NCI-H1417 (cell line): ENCODE measurements at regions not wholly inside any gene's neighbourhood (a gene's known extent, or its start where the extent isn't known, plus 50 kb on each side); places are given as distances from the start of the nearest gene placed in this dataset.

ENCODE experiments used
- DNase-seq, 3 experiments: peaks; one replicate each; lab custom pipeline; 2025; lab: John Stamatoyannopoulos, UW

DNA sequence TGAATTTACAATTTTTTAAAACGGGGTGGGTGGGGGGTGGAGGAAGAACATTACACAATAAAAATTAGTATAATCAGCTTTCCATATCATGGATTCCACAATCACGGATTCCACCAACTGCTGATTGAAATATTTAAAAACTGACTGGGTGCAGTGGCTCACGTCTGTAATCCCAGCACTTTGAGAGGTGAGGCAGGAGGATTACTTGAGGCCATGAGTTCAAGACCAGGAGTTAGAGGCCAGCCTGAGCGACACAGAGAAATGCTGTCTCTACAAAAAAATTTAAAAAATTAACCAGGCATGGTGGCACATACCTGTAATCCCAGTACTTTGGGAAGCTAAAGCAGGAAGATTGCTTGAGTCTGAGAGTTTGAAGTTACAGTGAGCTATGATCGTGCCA, 254.7 kb downstream of the ATG4C start:
- no peak for DNase-seq

- peak in 2 of 3 experiments; percentile 55 to 78 for DNase-seq
Observed at GRCh38 chr1:63041660-63042059, 257.7 kb downstream of the ATG4C start.

DNA sequence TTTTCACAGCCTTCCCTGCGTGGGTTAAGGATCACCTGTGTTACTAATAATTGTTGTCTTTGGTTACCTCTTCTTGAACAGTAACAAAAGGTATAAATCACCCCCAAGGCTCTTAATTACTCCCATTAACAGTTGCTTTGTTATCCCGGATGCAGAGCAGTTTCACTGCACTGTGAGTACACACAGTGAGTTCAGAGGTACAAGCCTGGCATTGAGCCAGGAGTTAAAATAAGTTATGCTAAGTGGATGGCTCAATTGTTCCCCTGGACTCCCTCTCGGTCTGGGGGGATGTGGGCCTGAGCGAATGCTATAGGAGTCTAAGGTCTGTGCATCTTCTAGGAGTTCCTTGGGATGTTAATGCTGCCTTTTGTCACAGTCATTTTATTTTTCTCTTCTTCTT, 258.3 kb downstream of the ATG4C start:
- DNase-seq = peak; percentile 25 to 98 (median 86)

DNA sequence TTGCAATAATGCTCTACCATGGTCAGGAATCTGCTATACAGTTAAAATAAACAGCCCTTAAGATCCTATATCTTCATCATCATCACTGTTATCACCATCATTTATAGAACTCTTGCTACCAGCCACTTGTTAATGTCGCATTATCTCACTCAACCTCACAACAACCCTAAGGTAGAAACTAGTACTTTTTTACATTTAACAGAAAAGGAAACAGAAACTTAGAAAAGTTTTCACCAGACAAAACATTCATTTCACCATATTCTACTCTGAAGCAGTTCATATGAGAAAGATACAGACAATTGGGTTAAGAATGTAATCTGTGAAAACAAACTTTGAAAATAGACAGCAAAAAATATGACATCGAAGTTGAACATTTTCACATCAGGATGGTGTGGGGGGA, 262.6 kb downstream of the ATG4C start:
- DNase-seq = no peak

DNA sequence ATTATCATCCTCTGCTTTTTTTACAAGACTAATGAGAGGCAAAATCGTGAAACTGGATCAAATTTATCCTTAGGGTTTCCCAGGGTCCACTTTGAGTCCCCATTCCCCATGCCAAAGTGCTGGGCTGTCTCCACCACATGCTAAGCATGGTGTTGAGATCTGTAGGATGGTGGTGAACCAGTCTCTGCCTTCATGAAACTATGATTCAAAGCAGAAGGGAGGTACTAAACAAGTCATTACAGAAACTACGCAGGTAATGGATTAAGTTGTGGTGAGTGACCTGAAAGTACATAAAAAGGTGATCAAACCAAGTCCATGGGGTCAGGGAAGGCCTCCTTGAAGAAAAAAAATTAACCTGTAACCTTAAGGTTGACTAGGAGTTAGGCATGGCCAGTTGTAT, 265.2 kb downstream of the ATG4C start:
- no peak for DNase-seq

DNA sequence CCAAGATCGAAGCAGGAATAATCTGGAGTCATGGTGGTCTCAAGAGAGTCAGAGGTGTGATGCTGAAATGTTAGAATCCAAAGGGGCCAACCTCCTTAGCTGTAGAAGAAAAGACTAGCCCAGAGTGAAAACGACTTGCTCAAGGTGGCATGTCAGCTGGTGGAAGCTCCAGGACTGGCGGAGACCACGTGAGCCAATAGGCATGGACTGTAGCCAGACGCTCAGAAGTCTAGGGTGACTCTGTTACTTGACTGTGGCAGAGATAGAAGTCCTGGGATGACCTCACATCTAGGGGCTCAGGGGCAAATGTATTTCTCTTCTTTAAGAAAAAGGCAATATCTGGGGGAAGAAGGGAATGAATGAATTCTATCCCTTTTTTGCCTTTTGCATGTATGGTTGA, 267.4 kb downstream of the ATG4C start:
- DNase-seq = no peak

DNA sequence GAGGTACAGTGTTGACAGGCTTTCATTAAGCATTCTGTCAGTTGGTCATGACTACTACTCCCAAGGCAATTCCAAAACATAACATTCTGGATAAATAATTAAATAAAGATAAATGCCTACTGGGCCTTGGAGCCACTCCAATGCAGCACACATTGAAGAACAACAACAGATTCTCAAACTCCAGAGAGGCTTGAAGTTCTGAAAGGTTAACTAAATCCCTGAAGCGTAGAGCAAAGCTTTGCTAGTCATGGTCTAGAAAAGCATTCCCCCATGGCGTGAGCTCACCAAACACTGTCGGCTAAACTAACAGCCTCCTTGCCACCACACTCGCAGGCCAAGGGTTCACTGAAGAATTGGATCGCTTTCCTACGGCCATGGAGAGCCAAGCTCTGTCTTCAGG, 268.0 kb downstream of the ATG4C start:
- no peak for DNase-seq

GRCh38 chr1:63054184-63054583, 268.2 kb upstream of the FOXD3 start:
- no peak for DNase-seq

GRCh38 chr1:63063367-63063766, 259.0 kb upstream of the FOXD3 start:
- DNase-seq = no peak

DNA sequence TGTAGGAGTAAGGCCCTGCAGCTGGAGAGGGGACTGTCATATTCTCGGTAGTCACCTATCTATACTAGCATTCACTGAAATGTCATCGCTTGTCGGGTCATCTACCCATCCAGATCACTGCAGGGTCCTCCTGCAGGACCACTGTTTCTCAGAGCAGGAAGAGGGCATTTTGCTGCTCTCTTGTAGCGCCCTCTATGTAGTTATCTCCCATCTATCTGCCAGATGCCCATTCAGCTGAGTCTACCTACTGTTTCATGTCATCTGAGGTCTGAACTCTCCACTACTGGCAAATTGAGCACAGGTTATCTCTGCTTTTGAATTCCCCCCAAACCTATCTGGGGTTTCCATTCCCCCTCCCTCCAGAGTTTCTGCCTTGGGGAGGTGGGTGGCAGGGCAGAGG, 258.2 kb upstream of the FOXD3 start:
- no peak for DNase-seq

DNA sequence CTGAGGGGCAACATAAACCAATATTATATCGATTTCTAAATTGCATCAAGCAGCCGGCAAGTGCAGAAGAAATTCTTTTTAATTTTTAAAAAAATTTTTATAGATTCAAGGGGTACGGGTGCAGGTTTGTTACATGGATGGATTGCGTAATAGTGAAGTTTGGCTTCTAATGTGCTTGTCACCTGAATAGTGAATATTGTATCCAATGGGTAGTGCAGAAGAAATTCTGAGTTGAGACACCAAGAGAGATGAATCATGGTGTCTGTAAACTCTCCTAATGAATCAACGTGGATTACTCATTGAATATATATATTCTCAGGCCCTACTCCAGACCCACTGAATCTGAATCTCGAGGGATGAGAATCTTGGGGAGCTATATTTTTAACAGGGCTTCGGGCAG, 253.7 kb upstream of the FOXD3 start:
- DNase-seq = no peak

- peak in 1 of 3 experiments; percentile 49 for DNase-seq
Observed at GRCh38 chr1:63069214-63069613, 253.2 kb upstream of the FOXD3 start.

DNA sequence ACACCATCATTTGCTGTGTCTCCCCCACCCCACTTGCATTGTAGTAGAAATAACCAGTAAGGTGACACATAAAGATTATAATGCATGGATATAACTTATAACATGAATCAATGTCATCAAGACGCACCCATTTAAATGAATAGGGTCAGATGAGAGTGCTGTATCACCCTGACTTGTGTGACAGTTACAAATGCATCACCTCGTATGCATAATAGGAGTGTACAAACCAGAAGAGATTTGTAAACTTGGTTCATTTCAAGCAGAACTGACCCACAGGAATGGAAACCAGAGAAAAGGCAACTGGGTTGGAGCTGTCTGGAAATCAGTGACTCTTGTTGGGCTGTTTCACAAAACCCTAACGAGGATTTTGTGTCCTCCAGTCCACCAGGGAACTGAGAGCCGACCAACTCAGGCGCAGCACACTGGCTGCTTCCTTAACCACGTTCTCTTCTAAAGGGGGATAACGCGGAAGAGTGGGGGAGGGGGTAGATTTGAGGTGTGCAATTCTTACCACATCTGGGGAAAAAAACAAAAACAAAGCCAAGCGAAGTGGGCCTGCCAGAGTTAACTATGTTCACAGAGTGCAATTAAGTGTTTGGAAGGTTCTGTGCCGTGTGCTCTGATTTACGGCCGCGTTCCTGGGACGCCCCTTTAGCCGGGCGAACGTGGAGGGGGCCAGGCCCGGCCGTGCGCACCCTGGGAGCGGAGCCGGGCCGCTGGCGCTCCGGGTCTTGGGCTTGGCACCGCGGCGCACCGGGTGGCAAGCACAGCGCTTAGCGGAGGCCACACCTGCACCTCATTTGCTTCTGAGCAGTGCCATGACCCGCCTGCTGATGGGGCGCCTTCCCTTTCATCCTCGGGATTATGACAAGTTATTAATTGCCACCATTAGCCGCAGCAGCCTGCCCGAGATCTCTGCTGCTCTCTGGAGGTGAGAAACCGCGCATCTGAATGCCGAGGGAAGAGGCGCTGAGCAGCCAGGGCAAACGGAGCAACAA, 248.8 kb upstream of the FOXD3 start:
- DNase-seq = peak in 2 of 3 experiments; percentile 46 to 76

- no peak for DNase-seq
Observed at GRCh38 chr1:63074321-63074720, 248.0 kb upstream of the FOXD3 start.

GRCh38 chr1:63082766-63083165, 239.6 kb upstream of the FOXD3 start:
- DNase-seq = peak in 1 of 3 experiments; percentile 9

DNA sequence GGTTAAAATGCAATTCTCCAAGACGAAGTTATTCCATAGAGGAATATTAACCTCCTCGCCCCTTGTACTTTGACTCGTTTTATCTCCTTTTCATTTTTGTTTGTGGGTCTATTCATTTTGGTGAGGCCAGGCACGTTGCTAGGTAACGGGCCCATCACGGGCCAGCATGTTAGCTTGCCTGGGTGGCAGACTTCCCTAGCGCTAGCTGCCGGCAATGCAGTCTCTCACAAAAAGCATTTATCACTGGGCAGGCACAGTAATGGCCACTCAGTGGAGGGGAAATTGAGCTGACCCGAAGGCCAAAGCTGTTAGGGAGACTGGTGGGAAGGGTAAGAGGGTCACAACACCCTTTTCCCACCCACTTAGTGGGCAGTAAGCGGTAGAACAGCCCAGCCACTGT, 234.4 kb upstream of the FOXD3 start:
- peak in 2 of 3 experiments; percentile 2 to 34 for DNase-seq

GRCh38 chr1:63099188-63099587, 223.2 kb upstream of the FOXD3 start:
- peak in 1 of 3 experiments; percentile 25 for DNase-seq

DNA sequence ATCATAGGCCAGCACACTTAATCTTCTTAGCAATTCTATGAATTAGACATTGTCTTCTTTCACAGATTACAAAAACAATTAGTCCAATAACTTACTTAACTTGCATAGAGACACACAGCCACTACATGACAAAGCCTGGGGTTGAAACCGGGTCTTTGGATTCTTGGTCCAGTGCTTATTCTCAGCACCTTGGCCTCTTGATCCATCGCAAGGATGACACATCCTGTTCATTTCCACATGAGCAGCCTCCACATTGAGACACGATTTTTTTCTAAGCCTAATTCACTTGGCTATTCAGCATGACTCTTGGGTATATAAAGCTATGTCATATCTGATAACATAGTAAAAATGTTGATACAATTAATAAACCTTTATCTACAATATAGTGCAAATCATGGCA, 221.0 kb upstream of the FOXD3 start:
- no peak for DNase-seq

- no peak for DNase-seq
Observed at GRCh38 chr1:63103682-63104081, 218.7 kb upstream of the FOXD3 start.

DNA sequence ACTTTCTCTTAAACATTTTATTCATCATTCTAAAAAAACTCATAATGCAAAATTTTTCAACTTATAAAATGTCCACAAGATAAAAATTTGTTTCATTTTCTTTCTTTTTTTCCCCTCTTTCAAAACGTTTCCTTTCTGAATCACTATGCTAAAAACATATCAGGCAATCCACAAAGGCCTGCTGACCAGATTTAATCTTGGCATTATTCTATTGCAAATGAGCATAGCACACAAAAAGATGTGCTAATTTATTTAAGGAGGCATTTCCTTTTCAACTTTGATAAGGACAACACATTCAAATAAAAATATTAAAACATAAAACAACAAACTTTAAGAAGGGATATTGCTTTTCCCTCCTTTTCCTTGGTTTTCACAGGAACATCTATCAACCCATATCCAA, 215.3 kb upstream of the FOXD3 start:
- no peak for DNase-seq

GRCh38 chr1:63108206-63108605, 214.2 kb upstream of the FOXD3 start:
- no peak for DNase-seq

GRCh38 chr1:63112155-63112900, 210.0 kb upstream of the FOXD3 start:
- no peak for DNase-seq

GRCh38 chr1:63115527-63115926, 206.8 kb upstream of the FOXD3 start:
- DNase-seq = no peak
